ENCODE measurements at regions not wholly inside any gene's neighbourhood (a gene's known extent, or its start where the extent isn't known, plus 50 kb on each side); places are given as distances from the start of the nearest gene placed in this dataset.

- Mint-ChIP-seq H3K27ac (no peak overlapping the region), H3K4me1 (no peaks in the 10 kb centered on the region), H3K27me3 (no peaks in the 10 kb centered on the region), H3K4me3 (no peak overlapping the region), H3K9me3 (peaks cover 0 to 6% of the 10 kb centered on the region in 2 donors)
- ATAC-seq (no peak), DNase-seq (no peak)
Observed at GRCh38 chr2:18085593-18085992, 207.1 kb downstream of the KCNS3 start.

- Mint-ChIP-seq H3K4me3 (no peak overlapping the region), H3K9me3 (peaks cover 0 to 7% of the 10 kb centered on the region in 2 donors), H3K4me1 (no peaks in the 10 kb centered on the region), H3K27ac (no peak overlapping the region), H3K27me3 (no peaks in the 10 kb centered on the region)
- ATAC-seq (no peak), DNase-seq (no peak)
Observed at GRCh38 chr2:18084376-18084775, 205.9 kb downstream of the KCNS3 start.

- Mint-ChIP-seq H3K27me3 (no peaks in the 10 kb centered on the region), H3K27ac (no peak overlapping the region), H3K4me1 (no peaks in the 10 kb centered on the region), H3K9me3 (peaks cover 0 to 7% of the 10 kb centered on the region in 2 donors), H3K4me3 (no peak overlapping the region)
- ATAC-seq: no peak
- no peak for DNase-seq
Observed at GRCh38 chr2:18083806-18084205, 205.3 kb downstream of the KCNS3 start.

GRCh38 chr2:18078216-18078615, 199.7 kb downstream of the KCNS3 start:
- no peak overlapping the region for H3K4me3 Mint-ChIP-seq
- DNase-seq: no peak
- ATAC-seq: no peak
- H3K27me3 Mint-ChIP-seq: peaks cover 11% of the 10 kb centered on the region
- no peak overlapping the region for H3K27ac Mint-ChIP-seq
- peaks cover 9% of the 10 kb centered on the region for H3K4me1 Mint-ChIP-seq
- H3K9me3 Mint-ChIP-seq: peaks cover 0 to 7% of the 10 kb centered on the region in 2 donors

- DNase-seq: no peak
- Mint-ChIP-seq H3K27ac (no peak overlapping the region), H3K27me3 (peaks cover 16% of the 10 kb centered on the region), H3K4me3 (no peak overlapping the region), H3K4me1 (peaks cover 9% of the 10 kb centered on the region), H3K9me3 (peaks cover 0 to 7% of the 10 kb centered on the region in 2 donors)
- peak; percentile 69 for ATAC-seq
Observed at GRCh38 chr2:18077704-18078103, 199.2 kb downstream of the KCNS3 start.

GRCh38 chr2:18077231-18077630, 198.8 kb downstream of the KCNS3 start:
- Mint-ChIP-seq H3K27ac (no peak overlapping the region), H3K4me1 (peaks cover 9% of the 10 kb centered on the region), H3K9me3 (peaks cover 0 to 7% of the 10 kb centered on the region in 2 donors), H3K4me3 (no peak overlapping the region), H3K27me3 (peaks cover 21% of the 10 kb centered on the region)
- no peak for ATAC-seq
- no peak for DNase-seq

- peaks cover 9% of the 10 kb centered on the region for H3K4me1 Mint-ChIP-seq
- no peak overlapping the region for H3K4me3 Mint-ChIP-seq
Observed at GRCh38 chr2:18074476-18074875, 196.0 kb downstream of the KCNS3 start.

GRCh38 chr2:18073601-18074000, 195.1 kb downstream of the KCNS3 start:
- H3K9me3 Mint-ChIP-seq: no peaks in the 10 kb centered on the region
- no peak overlapping the region for H3K4me3 Mint-ChIP-seq
- H3K27ac Mint-ChIP-seq: no peak overlapping the region
- DNase-seq: no peak
- ATAC-seq: no peak
- peaks cover 45% of the 10 kb centered on the region for H3K27me3 Mint-ChIP-seq
- peaks cover 9% of the 10 kb centered on the region for H3K4me1 Mint-ChIP-seq

More at GRCh38 chr2:18074476-18074875, 196.0 kb downstream of the KCNS3 start:
- peaks cover 37% of the 10 kb centered on the region for H3K27me3 Mint-ChIP-seq
- H3K9me3 Mint-ChIP-seq: no peaks in the 10 kb centered on the region
- ATAC-seq (no peak), DNase-seq (no peak)
- H3K27ac Mint-ChIP-seq: no peak overlapping the region

- ATAC-seq: no peak
- no peak overlapping the region for H3K4me3 Mint-ChIP-seq
- DNase-seq: no peak
- peaks cover 55% of the 10 kb centered on the region for H3K27me3 Mint-ChIP-seq
- H3K9me3 Mint-ChIP-seq: no peaks in the 10 kb centered on the region
- no peak overlapping the region for H3K27ac Mint-ChIP-seq
- no peaks in the 10 kb centered on the region for H3K4me1 Mint-ChIP-seq
Observed at GRCh38 chr2:18067588-18068384, 189.3 kb downstream of the KCNS3 start.

GRCh38 chr2:18066894-18067293, 188.4 kb downstream of the KCNS3 start:
- H3K27ac Mint-ChIP-seq: peak overlapping the region in 1 of 2 donors; percentile 5
- H3K27me3 Mint-ChIP-seq: peaks cover 46% of the 10 kb centered on the region
- ATAC-seq (no peak), DNase-seq (no peak)
- H3K9me3 Mint-ChIP-seq: no peaks in the 10 kb centered on the region
- no peaks in the 10 kb centered on the region for H3K4me1 Mint-ChIP-seq
- H3K4me3 Mint-ChIP-seq: no peak overlapping the region

- peaks cover 41% of the 10 kb centered on the region for H3K27me3 Mint-ChIP-seq
- DNase-seq (no peak), ATAC-seq (no peak)
- no peak overlapping the region for H3K27ac Mint-ChIP-seq
- H3K9me3 Mint-ChIP-seq: no peaks in the 10 kb centered on the region
- no peaks in the 10 kb centered on the region for H3K4me1 Mint-ChIP-seq
- no peak overlapping the region for H3K4me3 Mint-ChIP-seq
Observed at GRCh38 chr2:18066066-18066465, 187.6 kb downstream of the KCNS3 start.

GRCh38 chr2:18065249-18065648, 186.8 kb downstream of the KCNS3 start:
- H3K9me3 Mint-ChIP-seq: no peaks in the 10 kb centered on the region
- H3K4me3 Mint-ChIP-seq: no peak overlapping the region
- peaks cover 33% of the 10 kb centered on the region for H3K27me3 Mint-ChIP-seq
- no peaks in the 10 kb centered on the region for H3K4me1 Mint-ChIP-seq
- DNase-seq (no peak), ATAC-seq (no peak)
- no peak overlapping the region for H3K27ac Mint-ChIP-seq

- Mint-ChIP-seq H3K27me3 (peaks cover 28% of the 10 kb centered on the region), H3K27ac (no peak overlapping the region), H3K4me3 (no peak overlapping the region), H3K4me1 (no peaks in the 10 kb centered on the region), H3K9me3 (no peaks in the 10 kb centered on the region)
- no peak for ATAC-seq
- no peak for DNase-seq
Observed at GRCh38 chr2:18063826-18064470, 185.5 kb downstream of the KCNS3 start.

- Mint-ChIP-seq H3K27ac (no peak overlapping the region), H3K4me3 (no peak overlapping the region), H3K9me3 (no peaks in the 10 kb centered on the region), H3K4me1 (no peaks in the 10 kb centered on the region), H3K27me3 (peaks cover 18% of the 10 kb centered on the region)
- ATAC-seq (no peak), DNase-seq (no peak)
Observed at GRCh38 chr2:18062892-18063291, 184.4 kb downstream of the KCNS3 start.

GRCh38 chr2:18061717-18062116, 183.2 kb downstream of the KCNS3 start:
- H3K27me3 Mint-ChIP-seq: peaks cover 7% of the 10 kb centered on the region
- no peak overlapping the region for H3K27ac Mint-ChIP-seq
- H3K4me1 Mint-ChIP-seq: no peaks in the 10 kb centered on the region

GRCh38 chr2:18057657-18058056, 179.2 kb downstream of the KCNS3 start:
- Mint-ChIP-seq H3K27ac (no peak overlapping the region), H3K4me1 (no peaks in the 10 kb centered on the region), H3K9me3 (no peaks in the 10 kb centered on the region), H3K27me3 (no peaks in the 10 kb centered on the region), H3K4me3 (no peak overlapping the region)
- ATAC-seq (no peak), DNase-seq (no peak)

More at GRCh38 chr2:18061717-18062116, 183.2 kb downstream of the KCNS3 start:
- no peak overlapping the region for H3K4me3 Mint-ChIP-seq
- no peak for ATAC-seq
- no peak for DNase-seq
- H3K9me3 Mint-ChIP-seq: no peaks in the 10 kb centered on the region
